Activated CD4-positive, alpha-beta T cell treated with anti-CD3 and anti-CD28 coated beads for 48 hours (primary cell): ENCODE measurements at regions not wholly inside any gene's neighbourhood (a gene's known extent, or its start where the extent isn't known, plus 50 kb on each side); places are given as distances from the start of the nearest gene placed in this dataset.

Experiments
- DNase-seq: peaks from one replicate; pipeline ENCODE4 v3.0.0-alpha.2; 2020

DNA sequence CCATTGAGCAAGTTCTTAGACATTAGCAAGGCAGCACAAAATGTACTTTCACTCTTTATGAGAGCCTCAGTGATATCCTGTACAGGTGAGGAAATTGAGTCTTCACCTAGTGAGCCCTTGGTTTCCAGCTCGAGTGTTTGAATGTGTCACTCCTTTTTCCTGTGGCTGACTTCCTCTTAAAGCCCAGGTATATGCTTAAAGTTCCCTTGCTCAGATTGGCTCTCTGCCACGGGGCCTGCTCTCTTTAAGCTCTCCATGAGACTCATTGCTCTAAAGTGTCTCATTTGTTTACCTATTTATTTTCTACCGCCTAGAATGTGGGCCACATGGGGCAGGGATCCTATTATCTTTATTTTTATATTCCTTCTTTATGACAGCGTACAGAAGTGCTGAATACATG is 324.9 kb downstream of the SIPA1L2 start:
- DNase-seq: no peak

DNA sequence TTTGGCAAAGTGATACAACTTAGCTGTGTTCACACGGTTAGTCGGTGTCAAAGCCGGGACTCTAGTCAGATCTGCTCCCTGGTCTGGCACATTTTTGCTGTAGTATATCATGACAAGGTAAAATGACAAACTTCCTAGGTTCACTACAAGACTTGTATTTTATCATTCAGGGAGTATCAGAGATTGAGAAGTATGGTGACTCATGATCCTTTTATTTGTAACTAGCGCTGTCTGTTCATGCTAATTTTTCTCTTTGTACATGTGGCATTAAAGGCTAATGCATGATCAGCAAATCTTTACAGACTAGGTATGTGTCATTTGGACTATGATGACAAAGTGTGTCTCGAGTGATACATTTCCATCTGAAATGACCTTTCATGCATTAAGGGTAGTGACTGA is 326.7 kb downstream of the SIPA1L2 start:
- no peak for DNase-seq

DNA sequence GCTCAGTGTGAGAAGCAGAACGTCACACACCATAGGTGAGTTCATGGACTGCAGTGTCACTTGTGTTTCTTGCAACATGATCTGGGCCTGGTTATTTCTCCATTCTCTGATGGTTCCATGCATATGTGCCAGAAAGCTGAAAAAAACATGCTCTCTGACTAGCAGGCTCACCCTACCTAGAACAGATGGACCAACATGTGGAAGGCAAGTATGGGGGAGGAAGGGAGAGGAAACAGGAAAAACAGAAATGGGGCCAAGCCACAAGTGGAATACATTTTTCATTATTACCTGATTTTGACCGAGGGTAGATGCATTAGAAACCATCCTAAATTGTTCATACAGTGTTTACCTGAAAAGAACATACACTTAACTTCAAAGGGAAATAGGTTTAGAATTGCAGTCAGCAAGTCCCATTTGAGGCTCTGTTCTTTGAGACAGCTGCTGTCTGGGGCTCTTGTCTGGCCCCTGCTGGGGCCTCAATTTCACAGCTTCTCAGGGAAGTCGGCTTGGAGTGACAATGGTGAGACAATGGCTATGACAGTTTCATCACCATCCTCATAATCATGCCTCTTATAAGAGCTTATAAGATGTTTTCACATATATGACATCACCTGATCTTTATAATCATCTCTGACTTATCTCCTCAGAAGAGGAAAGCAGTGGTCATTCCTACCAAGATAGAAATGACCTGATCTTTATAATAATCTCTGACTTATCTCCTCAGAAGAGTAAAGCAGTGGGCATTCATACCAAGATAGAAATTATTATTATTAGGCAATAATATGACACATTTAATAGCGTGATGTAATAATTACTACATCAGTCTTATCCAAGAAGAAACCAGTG is 327.3 kb downstream of the SIPA1L2 start:
- no peak for DNase-seq

DNA sequence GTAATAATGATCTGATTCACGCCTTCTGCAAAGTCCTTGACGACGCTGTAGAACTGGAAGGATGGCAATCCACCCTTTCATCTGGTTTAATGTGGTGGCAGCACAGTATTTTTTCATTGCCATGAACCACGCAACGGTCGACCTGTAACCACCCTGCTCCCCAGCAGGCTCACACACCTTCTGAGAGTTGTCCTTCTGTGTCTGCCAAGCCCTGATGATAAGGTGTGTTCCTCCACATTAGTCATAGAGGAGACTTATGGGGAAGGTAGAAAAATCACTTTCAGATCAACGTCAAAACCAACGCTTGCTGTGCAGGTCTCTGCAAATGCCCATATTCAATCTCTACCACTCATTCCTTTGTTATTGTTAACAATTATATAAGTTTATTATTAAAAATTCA is 328.7 kb downstream of the SIPA1L2 start:
- DNase-seq: no peak

DNA sequence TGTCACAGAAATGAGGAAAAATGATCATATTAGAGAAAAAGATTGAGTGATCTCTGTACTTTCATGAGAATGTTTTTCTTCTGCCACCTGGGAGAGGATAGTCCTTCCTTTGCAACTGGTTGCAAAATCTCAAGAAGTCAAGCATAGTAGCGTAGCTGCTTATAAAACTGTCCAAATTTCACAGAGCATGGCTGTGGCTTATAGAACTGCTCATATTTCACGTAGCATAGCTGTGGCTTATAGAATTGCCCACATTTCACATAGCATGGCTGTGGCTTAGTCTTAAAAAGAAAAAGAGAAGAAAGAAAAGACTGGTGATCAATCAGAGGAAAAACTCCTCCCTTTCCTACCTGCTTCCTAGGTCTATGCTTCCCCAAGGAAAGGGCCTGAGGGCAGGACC is 329.5 kb downstream of the SIPA1L2 start:
- DNase-seq: no peak

- DNase-seq: no peak
Observed at GRCh38 chr1:232296461-232296860, 333.5 kb downstream of the SIPA1L2 start.

DNA sequence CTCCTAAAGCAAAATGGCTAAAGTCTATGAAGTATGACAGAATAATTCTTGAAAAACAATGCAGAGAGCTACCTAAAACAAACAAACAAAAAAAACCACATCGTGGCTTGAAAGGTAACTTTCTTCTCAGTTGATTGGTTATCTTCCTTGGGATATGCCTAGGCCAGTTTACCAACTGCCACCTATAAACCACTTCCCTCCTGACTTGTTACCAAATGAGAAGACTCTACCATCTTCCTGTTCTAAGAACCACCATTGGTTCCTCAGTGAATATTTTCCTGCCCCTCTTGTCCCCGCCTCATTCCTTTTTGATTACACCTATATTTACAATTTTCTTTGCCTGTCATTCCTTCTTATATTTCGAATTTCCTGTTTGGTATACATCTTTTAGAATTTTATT is 336.6 kb downstream of the SIPA1L2 start:
- DNase-seq: no peak

GRCh38 chr1:232292818-232293217 is 337.1 kb downstream of the SIPA1L2 start:
- no peak for DNase-seq

GRCh38 chr1:232292239-232292638 is 337.7 kb downstream of the SIPA1L2 start:
- DNase-seq: no peak

DNA sequence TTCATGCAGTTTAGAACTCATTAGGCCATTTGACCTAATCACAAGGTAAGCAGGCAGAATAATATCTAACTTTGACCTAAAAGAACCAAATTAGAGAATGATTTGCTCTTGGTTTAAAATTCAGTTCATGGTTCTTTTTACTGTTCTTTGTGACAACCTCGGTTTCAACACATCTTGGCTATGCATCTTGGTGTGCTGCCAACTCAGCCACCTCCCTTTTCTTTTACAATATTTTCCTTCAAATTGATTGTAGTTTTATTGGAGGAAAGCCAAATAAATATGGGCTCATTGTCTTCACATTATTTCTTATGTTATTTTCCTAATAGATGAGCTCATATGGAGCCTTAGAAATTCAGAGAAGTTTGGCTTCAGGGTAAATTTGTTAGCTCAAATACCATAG is 338.3 kb downstream of the SIPA1L2 start:
- DNase-seq: no peak

DNA sequence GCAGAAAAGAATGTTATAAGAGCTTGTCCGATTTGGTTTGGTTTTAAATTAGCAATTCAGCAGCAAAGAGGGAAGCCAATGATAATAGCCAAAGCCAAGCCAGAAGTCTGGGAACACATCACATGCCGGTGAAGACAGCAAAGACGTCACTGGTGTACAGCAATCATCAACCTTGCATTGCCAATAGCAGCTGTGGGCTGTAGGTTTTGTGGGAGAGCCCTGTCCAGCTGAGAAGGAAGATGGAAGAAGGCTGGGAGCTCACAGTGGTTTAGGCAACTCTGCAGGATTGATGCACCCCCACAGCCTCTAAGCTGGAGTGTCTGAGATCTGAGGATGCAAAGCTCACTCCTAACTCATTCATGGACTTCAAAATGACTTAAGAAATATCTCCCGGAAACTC is 338.7 kb downstream of the SIPA1L2 start:
- no peak for DNase-seq

GRCh38 chr1:232290570-232290969 is 339.4 kb downstream of the SIPA1L2 start:
- no peak for DNase-seq

DNA sequence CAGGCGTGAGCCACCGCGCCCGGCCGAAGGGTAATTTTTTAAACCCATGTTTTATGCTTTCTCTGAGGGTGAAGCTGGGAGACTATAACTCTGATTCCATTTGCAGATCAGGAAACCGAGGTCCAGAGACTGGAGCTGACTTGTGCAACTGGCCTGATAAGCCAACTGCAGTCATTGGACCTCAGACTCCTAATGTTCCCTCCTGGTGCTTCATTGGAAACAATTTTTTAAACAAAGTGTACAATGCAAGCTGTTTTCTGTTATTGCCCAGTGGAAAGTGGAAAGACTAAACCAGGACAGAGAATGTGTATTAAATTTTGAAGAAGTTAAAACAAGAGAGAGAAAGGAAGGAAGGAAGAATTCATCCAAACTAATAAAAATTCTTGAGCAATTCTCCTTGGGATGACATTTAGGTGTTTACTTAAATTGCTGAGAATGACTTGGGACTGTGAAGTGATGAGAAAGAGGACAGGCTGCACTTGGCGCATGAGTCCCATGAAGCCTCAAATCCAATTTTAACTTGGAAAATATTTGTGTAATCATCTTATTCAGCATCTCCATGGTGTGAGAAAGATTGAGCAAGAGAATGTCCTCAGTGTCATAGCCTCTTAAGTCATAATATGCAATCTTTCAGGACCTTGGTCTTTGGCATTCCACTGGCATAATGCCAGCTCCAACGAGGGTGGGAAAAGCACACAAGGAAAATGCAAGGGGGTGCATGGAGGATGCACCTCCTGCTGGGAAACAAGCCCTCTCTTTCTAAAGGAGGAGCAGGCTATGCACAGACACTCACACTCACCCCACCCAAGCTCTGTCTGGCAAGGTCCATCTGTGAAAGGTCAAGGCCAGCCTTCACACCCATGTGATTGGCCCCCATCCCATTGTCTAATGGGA is 342.0 kb downstream of the SIPA1L2 start:
- no peak for DNase-seq

DNA sequence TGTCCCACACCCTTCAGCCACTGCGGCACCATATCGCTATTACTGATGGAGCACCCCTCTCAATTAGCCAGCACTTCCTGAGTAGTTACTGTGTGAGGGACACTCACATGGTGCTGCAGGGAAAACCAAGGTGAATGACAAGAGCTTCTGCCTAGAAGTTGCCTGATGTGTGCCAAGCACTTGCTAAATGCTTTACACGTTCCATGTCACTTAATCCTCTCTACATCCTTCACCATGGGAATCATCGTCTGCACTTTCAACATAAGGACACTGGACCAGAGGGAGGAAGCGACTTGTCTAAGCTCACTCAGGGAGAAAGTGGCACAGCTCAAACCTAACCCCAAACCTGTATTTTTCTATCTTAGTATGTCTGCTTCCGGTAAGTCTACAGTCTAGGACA is 344.8 kb downstream of the SIPA1L2 start:
- DNase-seq: no peak

DNA sequence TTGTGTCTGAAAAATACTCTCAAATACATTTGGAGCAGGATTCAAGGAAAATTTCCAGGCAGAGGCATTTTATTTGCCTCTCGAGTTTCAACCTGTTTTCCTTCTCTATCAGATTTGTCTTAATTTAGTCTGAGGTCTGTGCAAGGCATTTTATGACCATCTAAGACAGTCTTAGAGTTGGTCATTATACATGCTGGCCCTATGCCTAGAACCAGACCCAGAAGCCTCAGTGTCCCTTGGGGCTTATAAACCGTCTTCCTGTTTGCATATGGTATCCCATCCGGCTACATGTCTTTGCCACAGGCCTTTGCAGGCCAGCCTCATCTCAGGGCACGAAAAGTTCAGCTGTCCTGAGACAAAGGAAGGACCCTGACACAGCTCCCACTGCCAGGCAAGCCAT is 346.1 kb downstream of the SIPA1L2 start:
- DNase-seq: no peak

DNA sequence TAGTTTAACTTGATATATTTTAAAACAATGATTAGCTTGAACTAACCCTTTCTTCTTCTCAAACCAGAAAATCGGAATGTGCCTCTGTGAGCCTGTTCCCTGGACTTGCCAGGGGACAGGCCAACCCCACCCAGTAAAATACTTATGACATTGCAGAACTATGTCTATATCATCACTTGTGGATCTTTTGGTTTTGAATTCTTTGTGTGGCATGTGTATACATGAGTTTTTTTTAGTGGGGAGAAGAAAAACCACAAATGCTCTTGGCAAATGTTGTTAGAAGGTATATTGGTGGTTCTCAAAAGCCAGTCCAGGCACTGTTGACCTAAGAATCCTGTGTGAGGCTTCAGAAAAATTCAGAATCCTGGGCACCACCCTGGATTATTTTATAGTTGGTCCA is 347.4 kb downstream of the SIPA1L2 start:
- DNase-seq: no peak

GRCh38 chr1:232280910-232281309 is 349.0 kb downstream of the SIPA1L2 start:
- DNase-seq: no peak

DNA sequence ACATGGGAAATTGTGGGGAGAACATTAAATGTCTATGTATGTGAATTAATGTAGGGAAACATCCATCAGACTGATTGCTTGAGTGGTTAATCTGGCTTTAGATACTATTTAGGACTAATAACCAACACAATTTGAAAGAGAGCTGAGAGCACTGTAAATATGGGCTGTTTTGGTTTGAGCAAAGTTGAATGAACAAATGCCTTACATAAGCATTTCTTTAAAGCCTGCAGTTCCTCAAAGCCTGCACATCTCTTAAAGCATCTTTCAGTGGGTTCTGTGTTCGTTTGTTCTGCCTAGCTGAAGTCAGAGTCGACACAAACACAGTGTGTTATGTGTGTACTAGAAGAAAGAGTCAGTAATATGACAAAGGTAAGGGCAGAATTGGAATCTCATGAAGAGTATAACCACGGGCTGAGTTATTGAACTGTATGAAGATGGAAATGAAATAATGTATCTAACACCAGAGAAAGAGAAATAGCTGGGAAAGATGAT is 350.0 kb downstream of the SIPA1L2 start:
- DNase-seq: no peak

DNA sequence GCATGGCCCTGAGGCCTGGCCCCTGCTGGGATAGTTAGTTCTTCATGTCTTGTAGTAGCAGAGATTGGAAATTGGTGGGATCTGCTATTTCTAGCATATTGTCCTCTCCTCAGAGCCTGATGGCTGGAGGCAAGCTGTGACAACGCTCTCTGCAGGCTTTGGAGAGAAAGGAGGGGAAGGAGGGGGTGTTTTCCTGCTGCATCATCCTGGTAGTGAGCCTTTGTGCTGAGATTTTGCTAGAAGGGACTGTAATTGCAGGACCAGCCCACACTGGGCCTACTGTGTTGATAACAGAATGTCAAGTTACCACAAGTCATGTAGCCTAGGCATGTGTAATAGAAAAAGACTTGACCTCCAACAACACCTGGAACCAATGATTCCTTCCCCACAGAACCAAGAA is 351.0 kb downstream of the SIPA1L2 start:
- DNase-seq: no peak

DNA sequence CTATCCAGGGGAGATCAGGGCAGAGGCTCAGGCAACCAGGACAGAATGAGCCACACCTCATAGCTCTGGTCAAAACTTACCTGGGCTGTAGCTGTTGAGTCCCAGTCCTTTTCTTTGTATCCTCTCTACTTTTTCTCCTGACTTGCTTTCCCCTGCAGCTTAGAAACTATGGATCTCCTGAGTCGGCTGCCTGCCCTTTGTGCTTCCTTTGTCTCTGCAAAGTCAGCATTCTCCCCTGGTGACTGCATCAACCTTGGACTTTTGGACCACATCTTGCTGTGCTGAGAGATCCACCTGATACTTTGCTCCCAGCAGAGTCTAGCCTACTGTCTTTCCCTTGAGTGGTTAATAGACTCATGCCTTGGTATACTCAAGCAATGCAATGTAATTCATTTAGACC is 353.3 kb downstream of the SIPA1L2 start:
- DNase-seq: no peak

GRCh38 chr1:232274999-232275710 is 354.8 kb downstream of the SIPA1L2 start:
- DNase-seq: no peak

- DNase-seq: no peak
Observed at GRCh38 chr1:232274236-232274855, 355.6 kb downstream of the SIPA1L2 start.

- DNase-seq: no peak
Observed at GRCh38 chr1:232273011-232273410, 356.9 kb downstream of the SIPA1L2 start.
